Mesendoderm (in vitro differentiated cells): ENCODE measurements at regions not wholly inside any gene's neighbourhood (a gene's known extent, or its start where the extent isn't known, plus 50 kb on each side); places are given as distances from the start of the nearest gene placed in this dataset.

Source experiments
- DNase-seq: peaks from one replicate; pipeline ENCODE4 v3.0.0; 2013
- H2AK5ac ChIP-seq: 2 replicates; pipeline ENCODE4 v1.6.1; 2013; ENCODE audit warnings: low read length, inconsistent platforms
- H2BK120ac ChIP-seq: 2 replicates; pipeline ENCODE4 v1.6.1; 2013; ENCODE audit warnings: low read depth, mild to moderate bottlenecking, low read length, moderate library complexity, mixed read lengths
- H2BK15ac ChIP-seq: replicated peaks from 2 replicates; pipeline ENCODE4 v1.6.1; 2013; ENCODE audit warnings: low read depth, mild to moderate bottlenecking, moderate library complexity
- H2BK5ac ChIP-seq: 2 replicates; pipeline ENCODE4 v1.6.1; 2013; ENCODE audit warnings: low read length, inconsistent platforms
- H3K18ac ChIP-seq: 2 replicates; pipeline ENCODE4 v1.6.1; 2013; ENCODE audit warnings: mild to moderate bottlenecking, low read length, mixed read lengths
- H3K23ac ChIP-seq: one replicate; pipeline ENCODE4 v1.6.1; 2013; ENCODE audit warnings: low read length
- H3K27ac ChIP-seq: 2 replicates; pipeline ENCODE4 v1.5.1; 2013; ENCODE audit warnings: low read depth, mild to moderate bottlenecking, inconsistent platforms, low read length, moderate library complexity
- H3K27me3 ChIP-seq: 2 replicates; pipeline ENCODE4 v1.6.1; 2013; ENCODE audit warnings: low read length, control low read depth, mild to moderate bottlenecking, inconsistent platforms; ENCODE audit not compliant: insufficient read depth, poor library complexity
- H3K36me3 ChIP-seq: 2 replicates; pipeline ENCODE4 v1.6.1; 2013; ENCODE audit warnings: low read length, inconsistent platforms; ENCODE audit not compliant: control insufficient read depth, insufficient read depth
- H3K4ac ChIP-seq: one replicate; pipeline ENCODE4 v1.6.1; 2013; ENCODE audit warnings: low read depth, mild to moderate bottlenecking, low read length, moderate library complexity
- H3K4me1 ChIP-seq: 2 replicates; pipeline ENCODE4 v1.6.1; 2013; ENCODE audit warnings: low read depth, low read length, inconsistent platforms; ENCODE audit not compliant: control insufficient read depth
- H3K4me2 ChIP-seq: 2 replicates; pipeline ENCODE4 v1.6.1; 2013; ENCODE audit warnings: low read length
- H3K4me3 ChIP-seq: 2 replicates; pipeline ENCODE4 v1.5.1; 2013; ENCODE audit warnings: mild to moderate bottlenecking, low read length
- H3K56ac ChIP-seq: one replicate; pipeline ENCODE4 v1.6.1; 2013; ENCODE audit warnings: low read length
- H3K79me1 ChIP-seq: 2 replicates; pipeline ENCODE4 v1.6.1; 2013; ENCODE audit warnings: low read length, inconsistent platforms
- H3K79me2 ChIP-seq: 2 replicates; pipeline ENCODE4 v1.6.1; 2013; ENCODE audit warnings: mild to moderate bottlenecking, low read length; ENCODE audit not compliant: control insufficient read depth, insufficient read depth
- H3K9ac ChIP-seq: 2 replicates; pipeline ENCODE4 v1.6.1; 2013; ENCODE audit warnings: low read length, inconsistent platforms
- H4K5ac ChIP-seq: one replicate; pipeline ENCODE4 v1.6.1; 2013; ENCODE audit warnings: low read length
- H4K8ac ChIP-seq: one replicate; pipeline ENCODE4 v1.6.1; 2013; ENCODE audit warnings: low read depth, mild to moderate bottlenecking, control low read depth, low read length, moderate library complexity
- WGBS: extraction: QIAGEN DNeasy Blood & Tissue Kit; methylation state at CpG from one replicate; pipeline ENCODE4 v1.1.7; 2013; ENCODE audit warnings: low lambda C conversion rate, missing lambda C conversion rate; ENCODE audit not compliant: insufficient coverage; ENCODE audit errors: extremely low coverage; 5-methylcytosine and 5-hydroxymethylcytosine counted together

- H2BK15ac ChIP-seq, result no peak overlapping the region
- no peak overlapping the region for H4K8ac ChIP-seq
- H3K79me2 ChIP-seq, result no peaks in the 10 kb centered on the region
- H3K56ac ChIP-seq, result no peak overlapping the region
- H2BK5ac ChIP-seq, result no peak overlapping the region
- no CpG with 5 or more reads among the region's 1 CpG for WGBS
- no peaks in the 10 kb centered on the region for H3K36me3 ChIP-seq
- H3K27me3 ChIP-seq, result no peaks in the 10 kb centered on the region
- H4K5ac ChIP-seq, result no peak overlapping the region
- H3K23ac ChIP-seq, result no peak overlapping the region
- no peak overlapping the region for H2AK5ac ChIP-seq
- H3K4me2 ChIP-seq, result no peak overlapping the region
- no peak overlapping the region for H2BK120ac ChIP-seq
- no peaks in the 10 kb centered on the region for H3K79me1 ChIP-seq
- H3K27ac ChIP-seq, result no peak overlapping the region
- no peak for DNase-seq
- H3K4me3 ChIP-seq, result no peak overlapping the region
- no peak overlapping the region for H3K9ac ChIP-seq
- H3K4me1 ChIP-seq, result no peaks in the 10 kb centered on the region
- H3K4ac ChIP-seq, result no peak overlapping the region
- no peak overlapping the region for H3K18ac ChIP-seq
Observed at GRCh38 chr5:90170261-90170660, 239.3 kb downstream of the CETN3 start.

DNA sequence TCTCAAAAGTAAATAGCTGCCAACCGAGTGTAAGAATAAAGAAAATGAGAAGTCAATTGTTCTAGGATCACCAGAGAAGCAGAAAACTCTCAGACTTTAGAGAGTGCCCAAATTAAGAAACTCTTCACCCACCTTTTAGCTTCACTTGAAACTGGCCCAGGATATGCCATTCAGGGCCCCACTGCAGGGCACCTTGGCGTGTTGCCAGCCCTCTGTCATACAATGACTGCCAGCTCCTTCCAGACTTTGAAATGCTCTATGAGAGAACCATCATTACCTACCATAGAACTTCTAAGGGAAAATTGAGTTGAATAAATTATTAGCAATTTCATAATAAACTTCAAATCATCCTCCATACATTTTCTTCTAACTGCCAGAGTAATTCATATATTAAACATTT is 240.5 kb downstream of the CETN3 start:
- Histone ChIP-seq H3K23ac (no peak overlapping the region), H2BK120ac (no peak overlapping the region)
- WGBS, result no CpG with 5 or more reads among the region's 2 CpGs

DNA sequence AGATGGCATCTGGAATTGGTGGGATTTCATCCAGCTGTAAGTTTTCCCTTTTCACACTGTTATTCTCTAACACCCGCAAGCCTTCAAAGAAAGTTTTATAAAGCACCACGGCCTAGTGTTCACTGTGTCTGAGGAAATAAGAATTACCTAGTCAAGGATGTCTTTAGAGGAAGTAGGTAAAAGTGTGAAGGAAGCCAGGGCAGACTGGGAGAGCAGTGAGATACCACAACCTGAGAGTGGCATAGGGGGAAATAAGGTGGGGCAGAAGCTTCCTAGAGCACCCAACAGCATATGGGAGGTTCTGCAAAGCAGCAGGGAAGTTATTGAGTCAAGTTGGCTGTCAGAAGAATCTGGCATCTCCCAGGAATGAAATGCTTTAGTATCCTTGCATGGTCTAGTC is 241.2 kb downstream of the CETN3 start:
- Histone ChIP-seq H3K79me2 (no peaks in the 10 kb centered on the region), H3K4me2 (no peak overlapping the region), H3K18ac (no peak overlapping the region), H3K79me1 (no peaks in the 10 kb centered on the region), H3K56ac (no peak overlapping the region), H3K23ac (no peak overlapping the region), H2AK5ac (no peak overlapping the region), H2BK5ac (no peak overlapping the region), H3K9ac (no peak overlapping the region), H4K5ac (no peak overlapping the region), H3K27me3 (no peaks in the 10 kb centered on the region), H3K4me3 (no peak overlapping the region), H4K8ac (no peak overlapping the region), H3K27ac (no peak overlapping the region), H3K4me1 (peaks cover 4% of the 10 kb centered on the region), H2BK15ac (no peak overlapping the region), H2BK120ac (no peak overlapping the region), H3K36me3 (no peaks in the 10 kb centered on the region), H3K4ac (no peak overlapping the region)
- WGBS, result no CpG with 5 or more reads among the region's 2 CpGs
- no peak for DNase-seq

More for the DNA sequence above, 240.5 kb downstream of the CETN3 start:
- Histone ChIP-seq H3K4me2 (no peak overlapping the region), H4K8ac (no peak overlapping the region), H2BK5ac (no peak overlapping the region), H3K36me3 (no peaks in the 10 kb centered on the region), H3K27ac (no peak overlapping the region), H3K4ac (no peak overlapping the region), H4K5ac (no peak overlapping the region), H3K4me1 (peaks cover under 1% of the 10 kb centered on the region), H2BK15ac (no peak overlapping the region), H3K79me1 (no peaks in the 10 kb centered on the region), H3K18ac (no peak overlapping the region), H3K56ac (no peak overlapping the region), H3K4me3 (no peak overlapping the region), H2AK5ac (no peak overlapping the region), H3K79me2 (no peaks in the 10 kb centered on the region), H3K9ac (no peak overlapping the region), H3K27me3 (no peaks in the 10 kb centered on the region)
- DNase-seq, result no peak

- Histone ChIP-seq H3K4me2 (no peak overlapping the region), H3K27me3 (no peaks in the 10 kb centered on the region), H3K79me2 (no peaks in the 10 kb centered on the region), H2BK120ac (no peak overlapping the region), H3K27ac (no peak overlapping the region), H2AK5ac (no peak overlapping the region), H3K18ac (no peak overlapping the region), H3K4me3 (no peak overlapping the region), H3K79me1 (no peaks in the 10 kb centered on the region), H2BK15ac (no peak overlapping the region), H2BK5ac (no peak overlapping the region), H3K36me3 (no peaks in the 10 kb centered on the region), H4K8ac (no peak overlapping the region), H4K5ac (no peak overlapping the region), H3K4me1 (peaks cover 4% of the 10 kb centered on the region), H3K4ac (no peak overlapping the region), H3K9ac (no peak overlapping the region), H3K23ac (peak overlapping the region; percentile 32), H3K56ac (no peak overlapping the region)
- no peak for DNase-seq
Observed at GRCh38 chr5:90166816-90167215, 242.7 kb downstream of the CETN3 start.

GRCh38 chr5:90162324-90162723 is 247.2 kb downstream of the CETN3 start:
- Histone ChIP-seq H3K56ac (peak overlapping the region; percentile 3), H3K4me1 (peaks cover 6% of the 10 kb centered on the region), H2BK120ac (no peak overlapping the region), H2BK15ac (no peak overlapping the region), H4K8ac (no peak overlapping the region), H2AK5ac (no peak overlapping the region), H3K4ac (no peak overlapping the region), H4K5ac (no peak overlapping the region), H3K23ac (no peak overlapping the region), H2BK5ac (no peak overlapping the region), H3K18ac (no peak overlapping the region), H3K27me3 (no peaks in the 10 kb centered on the region), H3K79me2 (no peaks in the 10 kb centered on the region), H3K4me2 (no peak overlapping the region), H3K36me3 (no peaks in the 10 kb centered on the region), H3K27ac (no peak overlapping the region), H3K4me3 (no peak overlapping the region), H3K9ac (no peak overlapping the region), H3K79me1 (no peaks in the 10 kb centered on the region)
- DNase-seq, result peak; percentile 43
- WGBS, result no CpG with 5 or more reads among the region's 4 CpGs

DNA sequence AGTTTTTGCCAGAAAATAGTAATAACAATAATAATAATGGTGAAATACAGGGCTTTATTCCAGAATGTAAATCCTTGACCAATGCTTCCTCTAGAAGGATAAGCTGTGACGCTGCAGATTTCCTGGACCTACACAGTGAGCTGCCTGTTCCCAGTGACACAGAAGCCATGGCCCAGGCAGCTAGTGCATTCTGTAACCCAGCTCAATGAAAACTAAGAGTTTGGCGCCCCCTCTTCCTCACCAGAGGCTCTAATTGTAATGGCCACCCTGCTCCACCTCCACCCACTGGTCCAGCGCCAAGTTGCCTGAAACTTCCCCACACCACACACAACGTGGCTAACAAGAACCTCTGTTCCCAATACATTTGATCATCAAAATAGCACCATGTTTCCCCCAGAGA is 248.1 kb downstream of the CETN3 start:
- no peak overlapping the region for H2BK120ac ChIP-seq
- no peak overlapping the region for H2BK15ac ChIP-seq
- no peaks in the 10 kb centered on the region for H3K27me3 ChIP-seq
- no peaks in the 10 kb centered on the region for H3K36me3 ChIP-seq
- no peak overlapping the region for H3K56ac ChIP-seq
- no CpG with 5 or more reads among the region's 4 CpGs for WGBS
- no peak overlapping the region for H3K23ac ChIP-seq
- H3K4me3 ChIP-seq, result no peak overlapping the region
- H2AK5ac ChIP-seq, result no peak overlapping the region
- no peaks in the 10 kb centered on the region for H3K79me2 ChIP-seq
- H3K18ac ChIP-seq, result no peak overlapping the region
- H3K9ac ChIP-seq, result no peak overlapping the region
- no peaks in the 10 kb centered on the region for H3K79me1 ChIP-seq
- no peak overlapping the region for H4K5ac ChIP-seq
- H3K27ac ChIP-seq, result no peak overlapping the region
- H2BK5ac ChIP-seq, result no peak overlapping the region
- H3K4ac ChIP-seq, result peak overlapping the region; percentile 71
- peaks cover 6% of the 10 kb centered on the region for H3K4me1 ChIP-seq
- peak; percentile 74 for DNase-seq
- no peak overlapping the region for H4K8ac ChIP-seq
- H3K4me2 ChIP-seq, result no peak overlapping the region
